SU-DHL-6 (cell line): ENCODE measurements at regions not wholly inside any gene's neighbourhood (a gene's known extent, or its start where the extent isn't known, plus 50 kb on each side); places are given as distances from the start of the nearest gene placed in this dataset.

Experiments used
- CTCF ChIP-seq: fragments of 200-600 bp; sonication (generic); IDR thresholded peaks from one replicate; pipeline ENCODE4 v1.5.1; 2017; ENCODE audit warnings: antibody characterized with exemption, mild to moderate bottlenecking, low read length, moderate library complexity; ENCODE audit not compliant: insufficient read depth, poor library complexity, severe bottlenecking
- EZH2phosphoT487 ChIP-seq: fragments of 200-600 bp; sonication (generic), shearing (Covaris generic); conservative IDR thresholded peaks from 2 replicates; pipeline ENCODE4 v1.6.1; 2018; ENCODE audit warnings: mild to moderate bottlenecking, antibody characterized with exemption, low read length, moderate library complexity, mixed read lengths

DNA sequence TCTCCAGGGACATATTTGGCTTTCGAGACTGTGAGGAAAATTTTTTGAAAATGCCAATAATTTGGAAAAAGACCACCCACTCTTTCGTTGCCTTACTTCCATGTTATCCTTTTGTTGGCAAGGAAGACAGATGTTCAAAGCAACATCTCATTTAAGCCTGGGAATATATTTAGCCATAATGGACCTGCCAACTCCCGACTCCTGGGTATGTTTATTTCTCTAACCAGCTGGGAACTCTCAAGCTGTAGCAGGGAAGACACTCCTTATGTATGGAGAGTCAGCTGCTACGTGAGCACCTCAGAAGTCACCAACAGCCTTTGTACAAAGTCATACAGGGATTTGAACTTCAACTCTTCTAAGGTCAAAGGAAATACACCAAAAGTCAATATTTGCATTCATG lies 96.5 kb upstream of the DAAM1 start:
- no peak for TF ChIP-seq CTCF
- no peak for TF ChIP-seq EZH2phosphoT487
